ENCODE measurements at regions not wholly inside any gene's neighbourhood (a gene's known extent, or its start where the extent isn't known, plus 50 kb on each side); places are given as distances from the start of the nearest gene placed in this dataset.

DNA sequence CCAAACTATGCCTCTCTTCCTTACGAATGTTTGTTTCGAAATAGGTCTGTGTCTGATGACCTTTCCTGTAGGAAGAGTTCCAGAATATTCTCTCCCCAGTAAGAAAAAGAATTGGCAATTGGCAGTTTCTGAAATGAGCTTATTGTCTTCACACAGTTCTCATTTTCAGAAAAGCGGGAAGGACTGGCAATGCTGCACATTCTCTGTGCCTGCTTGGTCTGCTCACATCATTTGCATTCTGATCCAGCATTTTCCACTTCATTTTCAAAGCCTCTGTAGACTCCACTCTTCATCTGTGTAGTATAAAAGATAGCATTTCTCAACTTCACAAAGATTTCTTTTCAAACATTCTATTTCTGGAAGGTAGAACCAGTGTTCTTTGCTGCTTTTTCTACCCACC lies 120.6 kb upstream of the CCDC112 start:
- TF ChIP-seq, protein P1, sequence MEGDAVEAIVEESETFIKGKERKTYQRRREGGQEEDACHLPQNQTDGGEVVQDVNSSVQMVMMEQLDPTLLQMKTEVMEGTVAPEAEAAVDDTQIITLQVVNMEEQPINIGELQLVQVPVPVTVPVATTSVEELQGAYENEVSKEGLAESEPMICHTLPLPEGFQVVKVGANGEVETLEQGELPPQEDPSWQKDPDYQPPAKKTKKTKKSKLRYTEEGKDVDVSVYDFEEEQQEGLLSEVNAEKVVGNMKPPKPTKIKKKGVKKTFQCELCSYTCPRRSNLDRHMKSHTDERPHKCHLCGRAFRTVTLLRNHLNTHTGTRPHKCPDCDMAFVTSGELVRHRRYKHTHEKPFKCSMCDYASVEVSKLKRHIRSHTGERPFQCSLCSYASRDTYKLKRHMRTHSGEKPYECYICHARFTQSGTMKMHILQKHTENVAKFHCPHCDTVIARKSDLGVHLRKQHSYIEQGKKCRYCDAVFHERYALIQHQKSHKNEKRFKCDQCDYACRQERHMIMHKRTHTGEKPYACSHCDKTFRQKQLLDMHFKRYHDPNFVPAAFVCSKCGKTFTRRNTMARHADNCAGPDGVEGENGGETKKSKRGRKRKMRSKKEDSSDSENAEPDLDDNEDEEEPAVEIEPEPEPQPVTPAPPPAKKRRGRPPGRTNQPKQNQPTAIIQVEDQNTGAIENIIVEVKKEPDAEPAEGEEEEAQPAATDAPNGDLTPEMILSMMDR (IDR thresholded peaks at IDR 0.05): no peak
- TF ChIP-seq EP300 (IDR thresholded peaks at IDR 0.05): no peak
- TF ChIP-seq POLR2AphosphoS5 (IDR thresholded peaks at IDR 0.05): no peak
